Aorta (tissue), 5 donors: ENCODE measurements at regions not wholly inside any gene's neighbourhood (a gene's known extent, or its start where the extent isn't known, plus 50 kb on each side); places are given as distances from the start of the nearest gene placed in this dataset.
"Not testable (repeated sequence)": the region's sequence is repeated elsewhere in the genome, so short reads cannot be mapped to it uniquely, and the experiment has no call there.

ENCODE experiments used
- ATAC-seq: fragments of 200-7000 bp; cut with Tn5 transposase; one replicate; pipeline ENCODE4 v1.9.1; 2022; ENCODE audit warnings: moderate library complexity; ENCODE audit not compliant: low FRiP score
- DNase-seq, 2 donors: peaks; one replicate each; pipeline ENCODE4 v3.0.0-alpha.2; 2020
- H3K27ac ChIP-seq, 2 donors: one replicate each; pipeline ENCODE4 v1.5.1; 2013; ENCODE audit warnings: low read length in 2 of 2, mild to moderate bottlenecking in 2 of 2, moderate library complexity in 2 of 2, control low read depth in 1 of 2, inconsistent platforms in 1 of 2, low read depth in 1 of 2
- H3K27me3 ChIP-seq, 2 donors: one replicate each; pipeline ENCODE4 v1.6.1; 2013; ENCODE audit warnings: control low read depth in 1 of 2, low read length in 1 of 2, mild to moderate bottlenecking in 1 of 2, moderate library complexity in 1 of 2; ENCODE audit not compliant: insufficient read depth in 2 of 2, control insufficient read depth in 1 of 2
- H3K36me3 ChIP-seq, 2 donors: one replicate each; pipeline ENCODE4 v1.6.1; 2013; ENCODE audit warnings: control low read depth in 1 of 2, low read length in 1 of 2, mild to moderate bottlenecking in 1 of 2; ENCODE audit not compliant: insufficient read depth in 2 of 2, control insufficient read depth in 1 of 2
- H3K4me1 ChIP-seq, 2 donors: one replicate each; pipeline ENCODE4 v1.6.1; 2013; ENCODE audit warnings: low read length in 2 of 2, control low read depth in 1 of 2, mild to moderate bottlenecking in 1 of 2, moderate library complexity in 1 of 2; ENCODE audit not compliant: insufficient read depth in 2 of 2, control insufficient read depth in 1 of 2
- H3K4me3 ChIP-seq, 2 donors: one replicate each; pipeline ENCODE4 v1.5.1; 2013; ENCODE audit warnings: low read length in 2 of 2, control low read depth in 1 of 2, mild to moderate bottlenecking in 1 of 2
- H3K9me3 ChIP-seq: one replicate; pipeline ENCODE4 v1.6.1; 2013; ENCODE audit warnings: mild to moderate bottlenecking, low read length; ENCODE audit not compliant: control insufficient read depth
- WGBS, 2 donors: extraction: QIAGEN DNeasy Blood & Tissue Kit; methylation state at CpG; one replicate each; pipeline ENCODE4 v1.1.7; 2013; 5-methylcytosine and 5-hydroxymethylcytosine counted together
- intact Hi-C, 2 donors: fragments of 100-400 bp; cut with DNase I; formaldehyde crosslinking; loops; one replicate each; pipeline versions ENCODE4 v1.14.2 to v1.15.0; 2022
- donor health status: healthy with polysubstance abuse.
- donor health status: Bipolar disorder and iron deficiency.
- donor health status: DM: no; HTN: no; CAD: no.
- donor health status: DM: no; HTN: no; CAD: no.
- donor health status: DM: yes; HTN: yes; CAD: no.

DNA sequence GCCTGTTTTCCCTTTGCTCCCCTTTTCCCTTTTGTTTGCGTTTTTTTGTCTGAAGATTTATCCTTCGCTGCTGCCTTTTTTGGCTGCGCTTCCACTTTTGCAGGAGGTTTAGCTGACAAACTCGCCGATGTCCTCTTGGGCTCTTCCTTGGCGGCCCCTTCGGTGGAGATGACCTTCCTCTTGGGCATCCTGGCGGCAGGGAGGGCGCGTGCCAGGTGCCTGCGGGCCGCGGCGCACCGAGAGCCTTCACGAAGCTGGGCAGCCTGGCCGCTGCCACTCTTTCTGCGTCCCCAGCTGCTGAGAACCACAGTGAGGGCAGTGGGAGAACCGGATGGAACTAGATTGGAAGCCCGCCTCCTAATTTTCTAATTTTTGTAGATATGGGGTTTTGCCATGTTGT, 197.1 kb upstream of the C2CD4B start:
- Histone ChIP-seq H3K9me3 (no peaks in the 10 kb centered on the region), H3K4me3 (no peak overlapping the region), H3K27me3 (peaks cover 0 to 1% of the 10 kb centered on the region in 2 donors), H3K4me1 (no peaks in the 10 kb centered on the region), H3K27ac (no peak overlapping the region), H3K36me3 (no peaks in the 10 kb centered on the region)
- ATAC-seq (no peak), DNase-seq (no peak)
- intact Hi-C loops, result no loop called here
- 81 to 86% methylated on average over 20 of the region's 20 CpGs for WGBS, 2 donors

- intact Hi-C loops, result no loop called here
- 5 to 6% methylated on average over 5 of the region's 5 CpGs for WGBS, 2 donors
Observed at GRCh38 chr15:62362608-62363007, 197.5 kb upstream of the C2CD4B start.

DNA sequence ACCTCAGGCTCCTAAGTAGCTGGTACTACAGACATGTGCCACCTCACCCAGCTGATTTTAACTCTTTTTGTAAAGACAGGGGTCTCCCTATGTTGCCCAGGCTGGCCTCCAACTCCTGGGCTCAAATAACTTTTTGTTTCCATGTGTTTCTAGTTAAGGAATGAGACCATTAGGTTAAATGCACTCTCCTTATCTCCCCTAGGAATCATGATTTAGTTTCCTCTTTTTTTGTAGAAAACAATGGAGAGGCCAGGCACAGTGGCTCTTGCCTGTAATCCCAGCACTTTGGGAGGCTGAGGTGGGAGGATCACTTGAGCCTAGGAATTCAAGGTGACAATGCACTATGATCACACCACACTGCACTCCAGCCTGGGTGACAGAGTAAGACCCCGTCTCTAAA, 198.8 kb upstream of the C2CD4B start:
- Histone ChIP-seq H3K36me3 (no peaks in the 10 kb centered on the region), H3K27me3 (no peaks in the 10 kb centered on the region), H3K4me3 (no peak overlapping the region), H3K9me3 (no peaks in the 10 kb centered on the region), H3K27ac (no peak overlapping the region), H3K4me1 (no peaks in the 10 kb centered on the region)
- 65 to 86% methylated on average over 1 of the region's 1 CpG for WGBS, 2 donors
- DNase-seq (no peak), ATAC-seq (no peak)
- intact Hi-C loops, result no loop called here

More at GRCh38 chr15:62362608-62363007, 197.5 kb upstream of the C2CD4B start:
- H3K9me3 ChIP-seq, result no peaks in the 10 kb centered on the region
- H3K4me1 ChIP-seq, result no peaks in the 10 kb centered on the region
- peak overlapping the region in 1 of 2 donors; percentile 24 for H3K27ac ChIP-seq
- H3K27me3 ChIP-seq, result peaks cover 0 to 1% of the 10 kb centered on the region in 2 donors
- no peak for ATAC-seq
- no peak for DNase-seq
- no peak overlapping the region for H3K4me3 ChIP-seq
- H3K36me3 ChIP-seq, result no peaks in the 10 kb centered on the region

GRCh38 chr15:62365795-62366442, 200.8 kb upstream of the C2CD4B start:
- H3K36me3 ChIP-seq, result no peaks in the 10 kb centered on the region
- DNase-seq (no peak), ATAC-seq (no peak)
- H3K4me3 ChIP-seq, result no peak overlapping the region
- 70 to 78% methylated on average over 4 of the region's 4 CpGs for whole genome bisulfite sequencing, 2 donors
- intact Hi-C loops, result no loop called here
- no peak overlapping the region for H3K27ac ChIP-seq
- H3K4me1 ChIP-seq, result no peaks in the 10 kb centered on the region
- no peaks in the 10 kb centered on the region for H3K27me3 ChIP-seq
- no peaks in the 10 kb centered on the region for H3K9me3 ChIP-seq

GRCh38 chr15:62369454-62369853, 204.4 kb upstream of the C2CD4B start:
- Histone ChIP-seq H3K4me3 (no peak overlapping the region), H3K4me1 (no peaks in the 10 kb centered on the region), H3K9me3 (peaks cover 2% of the 10 kb centered on the region), H3K27ac (no peak overlapping the region), H3K36me3 (no peaks in the 10 kb centered on the region), H3K27me3 (peaks cover 0 to 2% of the 10 kb centered on the region in 2 donors)
- DNase-seq (no peak), ATAC-seq (no peak)
- intact Hi-C loops, result no loop called here
- WGBS, 2 donors, result 70 to 80% methylated on average over 7 of the region's 7 CpGs

GRCh38 chr15:62371683-62372082, 206.6 kb upstream of the C2CD4B start:
- intact Hi-C loops, H3K27me3 ChIP-seq, H3K36me3 ChIP-seq, DNase-seq, H3K4me3 ChIP-seq, ATAC-seq, H3K9me3 ChIP-seq, H3K4me1 ChIP-seq, H3K27ac ChIP-seq: not testable (repeated sequence)
- WGBS, 2 donors, result 93% methylated on average over 4 of the region's 4 CpGs

- intact Hi-C loops, result no loop called here
- Histone ChIP-seq H3K9me3 (peaks cover under 1% of the 10 kb centered on the region), H3K4me3 (no peak overlapping the region), H3K36me3 (no peaks in the 10 kb centered on the region), H3K4me1 (no peaks in the 10 kb centered on the region), H3K27ac (no peak overlapping the region), H3K27me3 (peaks cover 0 to under 1% of the 10 kb centered on the region in 2 donors)
- WGBS, 2 donors, result 60 to 69% methylated on average over 3 of the region's 3 CpGs
- DNase-seq (no peak), ATAC-seq (no peak)
Observed at GRCh38 chr15:62377736-62378480, 212.8 kb upstream of the C2CD4B start.

DNA sequence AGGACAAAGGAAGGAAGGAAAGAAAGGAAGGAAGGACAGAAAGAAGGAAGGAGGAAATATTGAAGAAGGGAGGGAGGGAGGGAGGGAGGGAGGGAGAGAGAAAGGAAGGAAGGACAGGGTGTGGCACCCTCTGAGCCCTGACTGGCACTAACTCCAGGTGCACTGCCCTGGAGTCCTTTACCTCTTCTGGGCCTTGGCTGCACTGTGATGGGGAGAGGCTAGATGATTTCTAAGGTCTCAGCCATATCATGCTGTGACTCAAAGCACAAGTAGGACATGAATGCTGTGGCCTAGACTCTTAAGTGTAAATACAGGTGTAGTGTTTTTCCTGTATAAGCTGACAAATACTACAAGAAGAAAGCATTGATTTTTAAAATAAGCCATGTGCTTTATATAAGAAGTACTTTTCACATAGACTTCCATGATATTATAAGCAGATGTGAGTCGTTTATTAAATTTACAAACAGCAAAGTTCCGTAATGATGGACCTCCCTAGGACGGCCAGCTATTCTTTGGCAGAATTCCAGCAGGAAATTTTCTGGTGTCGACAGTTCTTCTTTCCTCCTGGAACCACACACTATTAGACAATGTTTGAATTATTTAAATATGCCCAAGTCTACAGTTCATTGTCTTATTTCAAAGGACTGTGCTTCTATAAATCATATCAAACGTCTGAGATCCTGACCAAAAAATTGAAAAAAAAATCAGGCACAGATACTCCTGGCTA, 213.8 kb upstream of the C2CD4B start:
- ATAC-seq (no peak), DNase-seq (no peak)

More for the DNA sequence above, 213.8 kb upstream of the C2CD4B start:
- Histone ChIP-seq H3K27ac (no peak overlapping the region), H3K4me3 (no peak overlapping the region), H3K27me3 (no peaks in the 10 kb centered on the region), H3K9me3 (no peaks in the 10 kb centered on the region), H3K36me3 (no peaks in the 10 kb centered on the region), H3K4me1 (no peaks in the 10 kb centered on the region)
- intact Hi-C loops, result no loop called here
- 54 to 55% methylated on average over 5 of the region's 5 CpGs for WGBS, 2 donors
